ENCODE measurements at regions not wholly inside any gene's neighbourhood (a gene's known extent, or its start where the extent isn't known, plus 50 kb on each side); places are given as distances from the start of the nearest gene placed in this dataset.

DNA sequence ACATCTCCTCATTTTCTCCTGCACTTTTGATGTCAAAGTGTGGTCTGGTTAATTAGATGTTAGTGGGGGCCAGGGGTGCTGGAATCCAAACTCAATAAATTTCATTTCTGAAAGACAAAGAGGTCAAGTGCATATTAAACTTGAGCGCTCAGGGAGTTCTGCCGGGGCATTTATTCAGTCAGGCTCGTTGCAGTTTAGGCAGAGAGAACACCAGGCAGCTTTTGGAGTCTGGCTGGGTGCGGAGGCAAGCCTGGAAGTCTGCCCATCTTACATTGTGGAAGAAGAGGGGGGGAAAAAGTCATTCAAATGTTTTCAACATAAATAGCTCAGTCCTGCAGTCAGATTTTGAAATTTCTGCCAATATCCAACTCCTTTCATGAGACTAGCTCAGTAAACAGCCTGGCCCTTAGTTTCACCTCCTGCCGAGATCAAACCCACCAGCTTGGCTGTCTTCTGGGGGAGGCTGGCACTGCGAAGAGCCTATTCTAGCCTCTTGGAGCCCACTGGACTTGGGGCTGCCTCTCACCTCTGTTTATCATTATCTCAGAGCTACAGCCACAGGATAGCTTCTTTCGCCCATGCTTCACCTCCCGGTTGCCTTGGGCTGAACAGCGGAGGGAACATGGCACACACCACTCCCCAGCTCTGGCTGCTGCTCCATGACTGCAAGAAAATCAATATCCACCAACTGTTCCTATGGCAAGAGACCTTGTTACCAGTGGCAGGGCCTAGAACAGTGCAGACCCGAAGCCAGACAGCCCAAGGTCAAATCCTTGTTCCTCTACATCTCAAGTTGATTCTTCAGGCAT lies 177.4 kb upstream of the CDH5 start:
- intact Hi-C loops (cut with micrococcal nuclease), result no loop called here
- Histone ChIP-seq H3K27ac (ENCODE audit: low read depth, low read length) (no peak overlapping the region), H3K27me3 (ENCODE audit: insufficient read depth, low read length) (peaks cover 12% of the 10 kb centered on the region; the same call in 1 of the 2 replicates), H3K9me3 (ENCODE audit: control insufficient read depth in 1 of 2, insufficient read depth in 1 of 2, low read depth in 1 of 2, low read length in 2 of 2) (no peaks in the 10 kb centered on the region), H3K79me2 (ENCODE audit: insufficient read depth, low read length) (no peaks in the 10 kb centered on the region), H3K4me1 (ENCODE audit: control insufficient read depth in 1 of 2, insufficient read depth in 2 of 2, low read length in 2 of 2) (no peaks in the 10 kb centered on the region), H3K9ac (ENCODE audit: low read length) (no peak overlapping the region), H3K4me2 (ENCODE audit: low read length) (no peak overlapping the region), H4K20me1 (ENCODE audit: insufficient read depth) (no peaks in the 10 kb centered on the region), H3K9me2 (ENCODE audit: insufficient read depth) (no peaks in the 10 kb centered on the region), H2AFZ (ENCODE audit: low read depth, low read length, poor library complexity, severe bottlenecking) (no peak overlapping the region), H3K4me3 (replicated peaks in 1 of 2; ENCODE audit: low read depth in 1 of 2, low read length in 2 of 2) (no peak overlapping the region), H3K36me3 (ENCODE audit: control insufficient read depth in 1 of 2, insufficient read depth in 2 of 2, low read length in 2 of 2) (no peaks in the 10 kb centered on the region)
- no TSS peak for BruUV-seq (replicated peaks)
- ChIA-PET RAD21 (ENCODE audit: low non-redundant PET in 1 of 2, low total read pairs in 2 of 2, uncharacterized antibody in 2 of 2, unreplicated experiment in 2 of 2) (no interaction called here), CTCF (no interaction called here), POLR2A (no interaction called here)
- DNase-seq (ENCODE audit: low read depth, low spot score) (no peak), ATAC-seq (no peak)
- TF ChIP-seq EZH2 (IDR thresholded peaks at IDR 0.05) (no peak), FOSL1 (IDR thresholded peaks at IDR 0.05; ENCODE audit: low read depth) (no peak), ELF1 (IDR thresholded peaks at IDR 0.05; ENCODE audit: borderline replicate concordance, low read depth) (no peak), SP1 (IDR thresholded peaks at IDR 0.05; ENCODE audit: low read depth) (no peak), CEBPB (IDR thresholded peaks at IDR 0.05; ENCODE audit: low read depth) (no peak), JUND (IDR thresholded peaks at IDR 0.05) (no peak), TCF7L2 (IDR thresholded peaks at IDR 0.05; ENCODE audit: borderline replicate concordance, extremely low read depth, insufficient read depth, insufficient read length) (no peak), ZNF274 (IDR thresholded peaks at IDR 0.05; ENCODE audit: low read depth, low read length) (no peak), CBX3 (IDR thresholded peaks at IDR 0.05; ENCODE audit: low read depth) (no peak), POLR2AphosphoS5 (IDR thresholded peaks at IDR 0.05; ENCODE audit: low read depth, low read length) (no peak), EGR1 (IDR thresholded peaks at IDR 0.05; ENCODE audit: low read depth) (no peak), EZH2phosphoT487 (IDR thresholded peaks at IDR 0.05; ENCODE audit: borderline replicate concordance) (no peak), ZFX (IDR thresholded peaks at IDR 0.05) (no peak), RAD21 (IDR thresholded peaks at IDR 0.05; ENCODE audit: low read depth) (no peak), SRF (IDR thresholded peaks at IDR 0.05; ENCODE audit: low read depth) (no peak)
- TF ChIP-seq, protein P1, sequence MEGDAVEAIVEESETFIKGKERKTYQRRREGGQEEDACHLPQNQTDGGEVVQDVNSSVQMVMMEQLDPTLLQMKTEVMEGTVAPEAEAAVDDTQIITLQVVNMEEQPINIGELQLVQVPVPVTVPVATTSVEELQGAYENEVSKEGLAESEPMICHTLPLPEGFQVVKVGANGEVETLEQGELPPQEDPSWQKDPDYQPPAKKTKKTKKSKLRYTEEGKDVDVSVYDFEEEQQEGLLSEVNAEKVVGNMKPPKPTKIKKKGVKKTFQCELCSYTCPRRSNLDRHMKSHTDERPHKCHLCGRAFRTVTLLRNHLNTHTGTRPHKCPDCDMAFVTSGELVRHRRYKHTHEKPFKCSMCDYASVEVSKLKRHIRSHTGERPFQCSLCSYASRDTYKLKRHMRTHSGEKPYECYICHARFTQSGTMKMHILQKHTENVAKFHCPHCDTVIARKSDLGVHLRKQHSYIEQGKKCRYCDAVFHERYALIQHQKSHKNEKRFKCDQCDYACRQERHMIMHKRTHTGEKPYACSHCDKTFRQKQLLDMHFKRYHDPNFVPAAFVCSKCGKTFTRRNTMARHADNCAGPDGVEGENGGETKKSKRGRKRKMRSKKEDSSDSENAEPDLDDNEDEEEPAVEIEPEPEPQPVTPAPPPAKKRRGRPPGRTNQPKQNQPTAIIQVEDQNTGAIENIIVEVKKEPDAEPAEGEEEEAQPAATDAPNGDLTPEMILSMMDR (IDR thresholded peaks at IDR 0.05 in 2 of 3, conservative IDR thresholded peaks at IDR 0.05 in 1 of 3; ENCODE audit: borderline replicate concordance in 1 of 3, insufficient read depth in 1 of 3, low read depth in 2 of 3, low read length in 2 of 3), result no peak
- TF ChIP-seq, protein P2, sequence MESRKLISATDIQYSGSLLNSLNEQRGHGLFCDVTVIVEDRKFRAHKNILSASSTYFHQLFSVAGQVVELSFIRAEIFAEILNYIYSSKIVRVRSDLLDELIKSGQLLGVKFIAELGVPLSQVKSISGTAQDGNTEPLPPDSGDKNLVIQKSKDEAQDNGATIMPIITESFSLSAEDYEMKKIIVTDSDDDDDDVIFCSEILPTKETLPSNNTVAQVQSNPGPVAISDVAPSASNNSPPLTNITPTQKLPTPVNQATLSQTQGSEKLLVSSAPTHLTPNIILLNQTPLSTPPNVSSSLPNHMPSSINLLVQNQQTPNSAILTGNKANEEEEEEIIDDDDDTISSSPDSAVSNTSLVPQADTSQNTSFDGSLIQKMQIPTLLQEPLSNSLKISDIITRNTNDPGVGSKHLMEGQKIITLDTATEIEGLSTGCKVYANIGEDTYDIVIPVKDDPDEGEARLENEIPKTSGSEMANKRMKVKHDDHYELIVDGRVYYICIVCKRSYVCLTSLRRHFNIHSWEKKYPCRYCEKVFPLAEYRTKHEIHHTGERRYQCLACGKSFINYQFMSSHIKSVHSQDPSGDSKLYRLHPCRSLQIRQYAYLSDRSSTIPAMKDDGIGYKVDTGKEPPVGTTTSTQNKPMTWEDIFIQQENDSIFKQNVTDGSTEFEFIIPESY (IDR thresholded peaks at IDR 0.05; ENCODE audit: extremely low read depth, insufficient replicate concordance, low read length), result no peak
- TF ChIP-seq, protein P3, sequence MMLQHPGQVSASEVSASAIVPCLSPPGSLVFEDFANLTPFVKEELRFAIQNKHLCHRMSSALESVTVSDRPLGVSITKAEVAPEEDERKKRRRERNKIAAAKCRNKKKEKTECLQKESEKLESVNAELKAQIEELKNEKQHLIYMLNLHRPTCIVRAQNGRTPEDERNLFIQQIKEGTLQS (IDR thresholded peaks at IDR 0.05), result no peak
- TF ChIP-seq, protein P4, sequence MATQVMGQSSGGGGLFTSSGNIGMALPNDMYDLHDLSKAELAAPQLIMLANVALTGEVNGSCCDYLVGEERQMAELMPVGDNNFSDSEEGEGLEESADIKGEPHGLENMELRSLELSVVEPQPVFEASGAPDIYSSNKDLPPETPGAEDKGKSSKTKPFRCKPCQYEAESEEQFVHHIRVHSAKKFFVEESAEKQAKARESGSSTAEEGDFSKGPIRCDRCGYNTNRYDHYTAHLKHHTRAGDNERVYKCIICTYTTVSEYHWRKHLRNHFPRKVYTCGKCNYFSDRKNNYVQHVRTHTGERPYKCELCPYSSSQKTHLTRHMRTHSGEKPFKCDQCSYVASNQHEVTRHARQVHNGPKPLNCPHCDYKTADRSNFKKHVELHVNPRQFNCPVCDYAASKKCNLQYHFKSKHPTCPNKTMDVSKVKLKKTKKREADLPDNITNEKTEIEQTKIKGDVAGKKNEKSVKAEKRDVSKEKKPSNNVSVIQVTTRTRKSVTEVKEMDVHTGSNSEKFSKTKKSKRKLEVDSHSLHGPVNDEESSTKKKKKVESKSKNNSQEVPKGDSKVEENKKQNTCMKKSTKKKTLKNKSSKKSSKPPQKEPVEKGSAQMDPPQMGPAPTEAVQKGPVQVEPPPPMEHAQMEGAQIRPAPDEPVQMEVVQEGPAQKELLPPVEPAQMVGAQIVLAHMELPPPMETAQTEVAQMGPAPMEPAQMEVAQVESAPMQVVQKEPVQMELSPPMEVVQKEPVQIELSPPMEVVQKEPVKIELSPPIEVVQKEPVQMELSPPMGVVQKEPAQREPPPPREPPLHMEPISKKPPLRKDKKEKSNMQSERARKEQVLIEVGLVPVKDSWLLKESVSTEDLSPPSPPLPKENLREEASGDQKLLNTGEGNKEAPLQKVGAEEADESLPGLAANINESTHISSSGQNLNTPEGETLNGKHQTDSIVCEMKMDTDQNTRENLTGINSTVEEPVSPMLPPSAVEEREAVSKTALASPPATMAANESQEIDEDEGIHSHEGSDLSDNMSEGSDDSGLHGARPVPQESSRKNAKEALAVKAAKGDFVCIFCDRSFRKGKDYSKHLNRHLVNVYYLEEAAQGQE (IDR thresholded peaks at IDR 0.05; ENCODE audit: low read depth), result no peak
